ENCODE measurements at regions not wholly inside any gene's neighbourhood (a gene's known extent, or its start where the extent isn't known, plus 50 kb on each side); places are given as distances from the start of the nearest gene placed in this dataset.
"Not testable (repeated sequence)": the region's sequence is repeated elsewhere in the genome, so short reads cannot be mapped to it uniquely, and the experiment has no call there.

DNA sequence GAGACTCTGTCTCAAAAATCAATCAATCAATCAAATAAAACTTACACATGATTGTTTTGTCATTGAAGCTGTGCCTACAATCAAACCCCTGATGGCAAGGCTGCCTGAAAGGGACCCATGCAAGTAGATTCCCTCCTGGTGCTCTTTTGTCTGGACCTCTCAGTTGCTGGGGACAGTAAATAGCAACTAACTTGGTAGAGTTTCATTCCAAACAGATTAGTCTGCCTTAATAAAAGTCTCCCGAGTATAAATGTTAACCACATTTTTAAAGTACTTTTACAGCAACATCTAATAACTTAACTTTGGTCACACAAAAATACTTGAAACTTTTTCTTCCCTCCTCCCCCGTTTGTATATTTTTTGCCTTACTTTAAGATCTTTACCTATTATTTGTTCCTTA is 105.5 kb downstream of the FEM1C start:
- DNase-seq (ENCODE audit: low read depth), result no peak

DNA sequence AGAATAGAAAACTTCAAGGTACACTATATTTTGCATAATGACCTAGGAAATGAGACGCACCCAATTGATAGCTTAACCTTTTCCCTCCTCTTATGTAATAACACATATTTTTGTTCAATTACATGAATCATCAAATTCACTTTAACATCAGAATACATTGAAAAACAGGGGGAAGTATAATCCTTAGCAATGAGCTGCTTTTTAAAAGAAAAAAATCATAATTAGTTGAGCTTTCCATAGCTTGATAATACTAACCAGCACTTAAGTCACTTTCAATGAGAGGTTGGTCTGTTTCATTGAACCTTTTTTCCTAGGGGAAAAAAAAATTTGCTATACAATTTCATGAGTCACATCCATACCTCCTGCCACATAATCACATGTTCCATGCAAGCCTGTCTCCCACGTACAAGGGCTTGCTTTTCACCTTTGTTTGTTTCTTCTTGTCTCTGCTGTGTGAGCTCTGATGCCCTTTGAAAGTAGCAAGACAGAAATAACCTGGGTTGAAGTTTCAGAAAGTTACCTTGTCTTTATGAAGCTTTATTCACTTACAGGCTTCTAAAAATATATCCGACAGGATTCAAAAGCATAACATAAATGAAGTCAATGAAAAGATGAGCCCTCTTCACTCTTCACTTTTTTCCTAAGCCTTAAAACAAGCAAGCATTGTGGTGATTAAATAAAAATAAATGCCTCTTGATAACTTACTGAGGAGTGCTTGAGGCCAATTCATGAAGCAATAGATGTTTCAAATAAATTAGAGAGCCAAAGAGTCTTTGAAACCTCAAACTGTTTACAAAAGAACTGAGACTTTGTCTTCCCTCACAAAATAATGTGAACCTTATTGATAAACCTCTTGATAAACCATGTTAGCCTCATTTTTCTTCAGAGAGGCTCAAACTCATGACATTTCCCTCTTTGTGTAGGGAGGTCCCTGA is 108.5 kb downstream of the FEM1C start:
- no peak for DNase-seq (ENCODE audit: low read depth)

DNA sequence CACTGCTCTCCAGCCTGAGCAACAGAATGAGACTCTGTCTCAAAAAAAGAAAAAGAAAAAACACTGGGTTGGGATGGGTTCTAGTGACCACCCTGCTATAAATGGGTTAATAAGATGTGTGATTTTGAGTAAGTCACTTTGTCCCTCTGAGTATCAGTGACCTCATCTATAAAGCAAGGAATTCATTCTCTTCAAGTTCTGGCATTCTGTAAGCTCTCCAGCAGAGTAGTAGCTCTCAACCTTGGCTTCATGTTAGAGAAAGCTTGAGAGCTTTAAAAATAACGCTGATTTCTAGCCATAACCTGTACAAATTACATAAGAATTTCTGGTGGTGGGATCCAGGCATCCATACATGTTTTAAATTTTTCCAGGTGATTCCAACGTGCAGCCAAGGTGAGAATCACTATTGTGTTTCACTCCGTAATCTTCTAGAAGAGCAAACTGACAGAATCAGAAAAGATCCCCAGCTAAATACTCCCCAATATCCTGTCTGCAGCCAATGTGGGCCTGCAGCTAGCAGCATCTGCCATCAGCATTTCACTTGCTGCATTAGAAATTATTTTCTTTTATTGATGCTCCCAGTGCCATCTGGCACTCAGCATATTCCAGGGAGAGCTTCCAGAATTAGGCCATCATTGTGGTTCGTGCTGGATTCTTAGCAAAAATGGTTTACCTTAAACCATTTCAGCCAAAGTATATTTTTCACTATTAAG is 109.4 kb downstream of the FEM1C start:
- DNase-seq (ENCODE audit: low read depth), result no peak

DNA sequence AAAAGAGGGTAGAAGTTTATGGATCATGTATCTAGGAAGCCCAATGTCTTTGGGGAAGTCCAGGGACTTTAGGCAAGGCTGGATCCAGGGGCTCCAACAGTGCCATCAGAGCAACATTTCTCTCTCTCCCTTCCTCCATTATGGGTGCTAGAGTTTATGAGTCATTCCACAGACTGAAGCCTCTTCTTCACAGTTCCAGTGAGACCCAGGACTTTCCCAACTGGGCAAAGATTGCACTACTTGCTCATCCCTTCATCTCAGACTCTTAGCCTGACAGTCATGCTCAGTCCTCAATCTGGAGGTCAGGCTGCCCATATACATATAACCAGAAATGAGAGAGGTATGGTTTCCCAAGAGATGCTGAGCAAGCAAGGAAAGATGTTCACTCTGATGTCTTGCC is 110.7 kb downstream of the FEM1C start:
- DNase-seq (ENCODE audit: low read depth), result no peak

DNA sequence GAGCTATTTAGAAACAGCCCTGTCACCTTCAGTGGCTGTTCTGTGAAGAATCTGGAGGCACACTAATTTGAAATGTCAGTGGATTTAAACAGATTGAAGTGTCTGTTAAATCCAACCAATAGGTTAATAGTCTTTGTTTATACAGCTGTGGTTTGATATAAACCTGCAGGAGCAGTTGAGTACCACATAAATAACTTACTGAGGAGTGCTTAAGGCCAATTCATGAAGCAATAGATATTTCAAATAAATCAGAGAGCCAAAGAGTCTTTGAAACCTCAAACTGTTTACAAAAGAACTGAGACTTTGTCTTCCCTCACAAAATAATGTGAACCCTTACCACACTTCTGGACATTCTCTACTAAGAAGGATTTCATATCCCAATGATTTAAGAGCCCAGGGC is 111.9 kb downstream of the FEM1C start:
- no peak for DNase-seq (ENCODE audit: low read depth)

DNA sequence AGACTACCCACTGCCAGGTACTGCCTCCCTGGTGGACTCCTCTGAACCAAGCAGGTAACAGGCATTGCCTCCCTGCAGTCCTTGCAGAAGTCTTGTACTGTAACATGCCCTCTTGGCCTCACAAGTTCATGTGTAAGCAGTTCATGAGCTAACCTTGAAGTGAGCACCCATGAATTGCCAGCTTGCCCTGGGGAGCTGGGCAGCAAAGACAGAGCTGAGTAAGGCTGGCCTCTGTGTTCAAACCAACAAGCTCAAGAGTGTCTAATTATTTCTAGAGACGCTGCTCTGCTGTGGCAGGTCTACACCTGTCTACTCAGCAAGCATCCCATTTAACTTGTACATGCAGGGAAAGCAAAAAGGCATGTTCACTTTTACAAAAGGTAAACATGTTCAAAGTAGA is 113.5 kb downstream of the FEM1C start:
- DNase-seq (ENCODE audit: low read depth), result no peak

DNA sequence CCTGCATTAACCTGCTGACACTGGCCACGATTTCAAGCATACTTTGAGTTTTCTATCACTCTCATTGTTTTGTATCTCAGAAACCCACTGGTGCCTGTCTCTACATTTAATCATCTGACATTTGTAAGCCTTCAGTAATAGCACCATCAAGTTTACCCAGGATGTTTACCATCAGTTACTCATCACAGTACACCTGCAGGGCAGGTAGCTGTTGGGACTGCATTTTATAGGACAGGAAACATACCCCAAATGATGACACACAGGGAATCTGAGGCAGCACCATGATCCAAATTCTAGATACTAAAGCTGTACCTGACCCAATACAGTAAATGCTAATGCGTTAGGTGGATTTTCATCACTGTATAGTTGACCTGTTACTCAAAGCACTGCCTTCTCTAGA is 114.2 kb downstream of the FEM1C start:
- DNase-seq (ENCODE audit: low read depth), result no peak

DNA sequence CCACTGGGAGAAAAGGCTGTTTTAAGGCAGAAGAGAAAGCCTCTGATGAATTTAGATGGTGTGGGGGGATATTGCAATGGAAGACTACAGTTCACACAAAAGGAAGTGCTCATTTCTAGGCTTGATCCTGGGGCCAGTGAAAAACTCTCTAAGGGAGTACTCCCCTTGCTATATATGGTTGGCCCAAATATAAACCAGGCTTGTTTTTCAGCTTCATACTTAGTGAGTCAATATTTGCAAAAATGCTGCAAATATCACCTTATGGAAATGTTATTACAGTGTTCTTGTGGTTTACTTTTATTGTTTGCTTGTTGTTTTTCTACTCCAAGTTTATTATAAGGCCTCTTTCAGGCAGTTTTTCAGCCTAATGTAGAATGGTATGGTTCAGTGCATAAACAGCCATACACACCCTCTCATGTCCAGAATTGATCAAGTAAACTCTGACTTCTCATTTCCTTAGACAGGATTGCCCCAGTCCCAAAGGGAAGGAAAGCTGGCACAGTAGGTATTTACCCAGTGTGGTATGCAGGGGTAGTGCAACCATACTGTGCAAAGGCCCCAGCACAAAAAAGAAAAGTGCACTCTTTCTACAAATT is 115.1 kb downstream of the FEM1C start:
- no peak for DNase-seq (ENCODE audit: low read depth)

DNA sequence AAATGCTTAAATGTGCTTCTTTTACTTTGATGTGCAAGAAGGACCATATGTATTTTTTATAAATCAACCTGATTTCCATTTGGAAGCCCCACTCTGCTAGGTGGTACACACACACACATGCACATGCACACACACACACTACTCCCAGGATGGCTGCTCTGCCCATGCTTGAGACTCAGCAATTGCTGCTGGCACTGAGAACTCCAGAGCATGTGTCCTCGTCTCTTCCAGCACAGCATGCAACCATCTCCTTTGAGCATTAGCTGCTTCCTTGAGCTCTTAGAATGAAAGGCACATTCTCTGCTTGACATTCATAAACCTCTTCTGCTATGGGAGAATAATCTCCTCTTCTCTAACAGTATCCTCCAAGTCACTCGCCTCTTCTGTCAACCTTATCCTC is 115.9 kb downstream of the FEM1C start:
- DNase-seq (ENCODE audit: low read depth), result no peak

DNA sequence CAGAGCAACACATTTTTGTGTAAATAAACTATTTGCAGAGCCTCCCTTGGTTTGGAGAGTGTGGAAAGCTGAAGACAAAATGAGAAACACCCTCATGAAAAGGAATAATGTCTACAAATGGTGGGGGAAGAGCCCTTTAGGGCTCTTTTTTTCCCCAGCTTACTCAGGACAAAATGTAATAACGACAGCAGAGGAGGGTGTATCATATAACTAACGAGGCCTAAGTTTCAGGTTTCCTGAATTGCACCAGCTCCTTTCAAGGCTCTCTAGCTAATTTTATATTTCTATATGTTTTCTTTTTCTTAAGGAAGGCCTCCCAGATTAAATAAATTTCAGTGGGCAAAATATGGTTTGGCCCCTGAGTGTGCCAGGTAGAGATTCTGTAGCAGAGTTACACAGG is 116.3 kb downstream of the FEM1C start:
- no peak for DNase-seq (ENCODE audit: low read depth)

DNA sequence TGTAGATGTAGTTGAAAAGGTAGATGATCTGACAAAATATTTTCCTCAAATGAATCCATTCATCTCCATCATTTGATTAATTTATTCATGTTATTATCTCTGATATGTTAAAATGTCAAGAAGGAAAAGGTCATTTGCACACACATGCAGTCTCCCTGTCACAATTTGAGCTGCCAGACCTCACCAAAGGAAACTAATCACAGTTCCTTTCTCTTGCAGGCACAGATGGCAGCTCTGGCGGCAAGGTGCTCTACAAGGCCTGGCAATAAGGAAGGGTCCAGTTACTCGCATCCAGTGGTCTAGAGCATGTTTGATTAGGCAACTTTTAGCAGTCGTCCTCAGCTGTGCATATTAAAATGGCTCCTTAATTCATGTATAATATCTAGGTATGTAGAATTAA is 120.1 kb downstream of the FEM1C start:
- DNase-seq (ENCODE audit: low read depth), result no peak

DNA sequence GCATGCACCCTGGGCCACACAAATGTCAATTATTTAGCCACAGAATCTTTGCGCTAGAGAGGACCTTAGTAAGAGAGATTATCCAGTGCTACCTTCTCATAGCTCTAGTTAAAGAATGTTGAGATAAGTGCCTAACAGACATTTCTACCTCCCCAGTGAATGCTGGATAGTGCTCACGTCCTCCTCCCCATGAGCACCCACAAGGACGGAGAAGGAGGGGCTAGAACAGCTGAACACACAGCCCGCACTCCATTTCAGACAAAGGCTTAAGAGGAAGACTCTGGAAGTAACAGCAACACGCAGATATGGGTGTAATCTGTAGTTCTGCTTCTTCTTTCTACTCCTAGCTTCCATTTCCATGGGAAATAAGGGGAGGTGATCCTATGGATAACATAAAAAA is 120.5 kb downstream of the FEM1C start:
- DNase-seq (ENCODE audit: low read depth), result no peak

DNA sequence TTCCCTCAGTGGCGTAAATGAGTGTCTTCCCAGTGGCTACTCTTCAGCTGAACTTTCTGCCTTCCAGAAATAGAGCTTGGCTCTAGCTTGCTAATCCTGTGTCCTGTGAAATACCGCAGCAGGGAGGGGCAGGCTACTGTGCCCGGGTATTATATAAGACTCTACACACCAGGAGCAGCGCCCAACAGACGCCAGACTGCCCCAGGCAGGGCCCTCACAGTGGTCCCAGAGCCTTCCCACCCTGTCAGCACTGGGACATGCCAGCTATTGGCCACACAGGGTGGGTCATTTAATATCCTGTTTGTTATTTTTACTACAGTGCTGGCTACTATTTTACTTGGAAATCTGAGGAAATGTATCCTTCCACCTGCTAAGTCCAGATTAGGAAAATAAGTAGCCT is 121.0 kb downstream of the FEM1C start:
- DNase-seq (ENCODE audit: low read depth), result no peak

DNA sequence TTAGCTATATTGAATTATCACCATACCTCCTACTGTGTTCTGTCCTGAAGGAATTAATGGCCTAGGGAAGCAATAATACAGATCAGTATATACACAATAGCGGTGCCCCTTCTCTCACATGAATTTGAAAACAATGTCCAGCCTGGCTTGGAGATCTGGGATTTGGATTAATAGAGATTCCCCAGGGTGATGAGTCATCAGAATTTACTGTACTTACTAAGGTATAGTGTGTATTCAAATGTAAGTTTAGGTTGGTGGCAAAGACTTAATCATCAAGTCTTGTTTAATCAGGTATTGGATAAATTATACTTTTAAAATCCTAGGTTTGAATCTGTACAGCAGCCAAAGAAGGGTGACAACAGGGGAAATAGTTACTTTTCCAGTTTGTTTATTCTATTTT is 121.5 kb downstream of the FEM1C start:
- no peak for DNase-seq (ENCODE audit: low read depth)

DNA sequence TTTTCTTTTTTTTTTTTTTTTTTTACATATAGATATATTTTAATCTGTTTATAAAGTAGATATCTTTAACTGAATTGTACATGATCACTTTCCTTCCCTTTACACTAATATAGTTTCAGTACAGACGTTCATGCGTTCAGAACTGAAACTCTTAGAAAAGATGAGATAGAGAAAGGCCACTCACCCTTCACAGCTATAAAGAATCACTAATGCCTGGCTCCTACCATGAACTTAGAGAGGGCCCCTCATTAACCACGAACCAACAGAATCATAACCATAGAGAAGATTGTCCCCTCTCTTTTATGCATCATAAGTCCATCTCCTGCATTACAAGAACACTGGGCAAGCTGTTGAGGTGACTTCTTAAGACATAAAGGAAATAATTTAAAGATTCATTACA is 123.8 kb downstream of the FEM1C start:
- DNase-seq (ENCODE audit: low read depth), result not testable (repeated sequence)

DNA sequence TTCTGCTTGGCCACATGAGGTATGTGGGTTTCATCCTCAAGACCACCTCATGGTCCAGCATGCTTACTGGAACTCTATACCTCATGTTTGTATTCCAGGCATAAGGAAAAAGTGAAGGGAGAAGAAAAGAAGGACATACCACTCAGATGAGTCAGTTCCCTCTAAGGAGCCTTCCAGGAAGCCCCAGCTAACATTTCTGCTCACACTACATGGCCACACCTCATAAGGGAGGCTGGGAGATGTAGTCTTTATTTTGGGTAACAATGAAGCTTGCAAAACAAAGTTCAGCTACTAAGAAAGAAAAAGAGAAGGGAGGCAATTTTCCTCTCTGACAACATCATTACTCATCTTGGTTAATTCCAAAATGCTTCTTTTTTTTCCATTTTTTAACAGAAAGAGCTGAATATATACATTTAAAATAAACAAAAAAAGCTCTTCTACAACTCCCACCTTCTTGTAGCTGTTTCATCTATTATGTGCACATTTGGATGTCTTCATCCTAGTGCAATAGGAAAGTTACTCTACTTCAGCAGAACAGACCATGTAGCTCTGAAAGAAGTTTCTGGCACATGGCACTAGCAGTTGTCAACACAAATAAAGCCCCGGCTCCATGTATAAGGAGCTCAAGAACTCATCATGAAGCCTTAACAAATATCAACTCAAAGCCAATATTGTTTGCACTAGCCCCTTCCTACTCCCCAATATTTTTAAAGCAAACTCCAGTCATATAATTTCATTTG is 123.6 kb upstream of the CCDC112 start:
- no peak for DNase-seq (ENCODE audit: low read depth)

DNA sequence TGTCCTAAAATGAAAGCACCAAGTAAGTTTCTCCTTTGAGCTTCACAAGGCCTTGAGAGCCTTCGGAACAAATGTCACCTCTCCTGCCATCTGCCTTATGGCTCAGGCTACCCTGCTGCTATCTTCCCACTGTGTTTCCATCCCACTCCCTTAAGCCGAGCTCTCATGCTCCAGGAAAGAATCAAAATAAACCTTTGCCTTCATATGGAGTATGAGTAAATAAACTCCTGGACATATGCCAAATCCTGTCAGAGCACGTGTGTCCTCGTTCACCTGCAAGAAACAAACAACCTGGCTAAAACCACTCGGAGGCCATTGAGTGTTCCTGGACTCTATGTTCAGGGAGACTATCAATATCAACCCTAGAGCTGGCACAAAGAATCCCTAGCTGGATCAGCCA is 122.3 kb upstream of the CCDC112 start:
- no peak for DNase-seq (ENCODE audit: low read depth)

DNA sequence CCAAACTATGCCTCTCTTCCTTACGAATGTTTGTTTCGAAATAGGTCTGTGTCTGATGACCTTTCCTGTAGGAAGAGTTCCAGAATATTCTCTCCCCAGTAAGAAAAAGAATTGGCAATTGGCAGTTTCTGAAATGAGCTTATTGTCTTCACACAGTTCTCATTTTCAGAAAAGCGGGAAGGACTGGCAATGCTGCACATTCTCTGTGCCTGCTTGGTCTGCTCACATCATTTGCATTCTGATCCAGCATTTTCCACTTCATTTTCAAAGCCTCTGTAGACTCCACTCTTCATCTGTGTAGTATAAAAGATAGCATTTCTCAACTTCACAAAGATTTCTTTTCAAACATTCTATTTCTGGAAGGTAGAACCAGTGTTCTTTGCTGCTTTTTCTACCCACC is 120.6 kb upstream of the CCDC112 start:
- no peak for DNase-seq (ENCODE audit: low read depth)

DNA sequence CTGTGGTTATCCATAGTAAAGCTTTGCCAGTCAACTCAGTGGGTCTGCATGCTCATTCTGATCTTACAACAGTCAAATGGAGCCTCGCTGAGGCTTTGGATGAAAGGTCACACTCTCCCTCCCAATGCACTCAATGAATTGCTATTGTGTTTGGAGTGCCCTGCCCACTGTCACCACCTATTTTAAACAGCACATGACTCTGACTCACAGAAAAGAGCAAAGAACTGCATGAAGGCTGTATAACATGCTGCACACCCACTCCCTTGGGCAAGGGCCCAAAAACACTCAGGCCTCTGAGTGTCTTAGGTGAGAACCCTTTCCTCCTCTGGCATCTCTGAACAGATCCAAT is 118.7 kb upstream of the CCDC112 start:
- no peak for DNase-seq (ENCODE audit: low read depth)

DNA sequence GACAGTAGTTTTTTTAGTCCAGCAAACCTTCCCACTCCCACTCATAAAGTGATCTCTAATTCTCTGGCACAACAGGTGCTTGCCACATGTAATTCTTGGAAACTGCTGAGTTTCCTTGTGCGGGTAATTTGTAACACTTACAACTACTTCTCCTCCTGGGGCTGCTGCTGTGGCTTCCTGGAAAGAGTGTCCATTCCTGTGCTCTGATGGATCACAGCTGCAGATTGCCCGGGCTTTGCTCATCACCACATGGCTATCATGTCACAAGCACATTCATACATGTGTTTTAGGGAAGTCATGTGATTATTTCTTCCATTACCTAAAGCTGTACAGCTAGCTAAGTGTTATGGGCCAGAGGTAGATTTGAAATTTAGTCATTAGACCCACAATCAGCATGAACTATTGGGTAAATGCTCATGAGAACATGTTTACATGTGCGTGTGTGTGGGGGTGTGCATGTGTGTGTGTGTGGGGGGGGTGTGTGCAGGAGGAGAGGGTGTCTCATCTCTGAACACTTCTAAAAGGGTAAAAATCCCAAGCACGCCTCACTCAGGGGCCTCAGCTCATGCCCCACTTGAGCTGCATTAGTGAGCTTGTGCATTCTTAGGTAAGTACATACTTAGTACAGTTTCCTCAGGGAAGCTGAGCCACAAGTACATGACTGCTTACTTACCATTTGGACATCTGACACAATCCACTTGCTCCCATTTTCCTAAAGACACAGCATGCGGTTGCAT is 118.1 kb upstream of the CCDC112 start:
- peak; percentile 59 for DNase-seq (ENCODE audit: low read depth)

DNA sequence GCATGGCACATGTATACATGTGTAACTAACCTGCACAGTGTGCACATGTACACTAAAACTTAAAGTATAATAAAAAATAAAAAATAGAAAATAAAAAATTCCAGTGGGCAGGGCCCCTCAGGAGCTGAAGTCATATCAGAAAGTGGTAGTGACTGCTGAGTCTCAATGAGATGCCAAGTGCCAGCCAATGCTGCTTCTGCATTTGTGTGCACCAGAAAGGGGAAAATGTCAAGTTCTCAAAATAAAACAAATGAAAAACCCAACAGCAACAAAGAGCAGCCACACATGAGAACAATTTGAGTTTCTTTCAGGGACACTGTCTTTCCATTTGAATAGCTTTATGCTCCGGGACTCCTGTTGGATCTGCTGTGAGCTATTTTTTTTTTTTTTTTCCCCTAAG is 117.2 kb upstream of the CCDC112 start:
- DNase-seq (ENCODE audit: low read depth), result no peak

DNA sequence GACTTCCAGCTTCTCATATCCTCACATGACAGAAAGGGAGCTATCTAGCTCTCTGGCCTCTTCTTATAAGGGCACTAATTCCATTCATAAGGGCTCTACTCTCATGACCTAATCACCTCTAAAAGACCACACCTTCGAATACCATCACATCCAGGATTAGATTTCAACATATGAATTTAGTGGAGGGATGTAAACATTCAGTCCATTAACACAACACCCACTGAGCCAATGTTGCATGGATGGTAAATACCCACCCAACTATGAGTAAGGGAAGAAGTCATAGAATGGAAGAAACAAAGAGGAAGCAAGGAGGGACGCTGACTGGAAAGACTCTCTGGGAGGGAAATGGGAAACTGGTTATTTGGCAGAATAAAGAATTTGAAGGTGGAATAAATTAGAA is 112.6 kb upstream of the CCDC112 start:
- DNase-seq (ENCODE audit: low read depth), result no peak

All from forelimb muscle (tissue), 1 donor.